ENCODE measurements at regions not wholly inside any gene's neighbourhood (a gene's known extent, or its start where the extent isn't known, plus 50 kb on each side); places are given as distances from the start of the nearest gene placed in this dataset.

GRCh38 chrX:10901290-10901633, 209.9 kb upstream of the HCCS start:
- BruUV-seq (replicated peaks), result no TSS peak
- ChIA-PET CTCF (no interaction called here), SMC1A (ENCODE audit: uncharacterized antibody, unreplicated experiment) (no interaction called here), POLR2A (no interaction called here), RAD21 (ENCODE audit: unreplicated experiment) (no interaction called here)
- no peaks in the 10 kb centered on the region for H4K20me1 ChIP-seq (ENCODE audit: control insufficient read depth, insufficient read depth)
- in situ Hi-C loops (cut with MboI), result no loop called here
- H3K4me2 ChIP-seq (ENCODE audit: control insufficient read depth, insufficient read depth), result no peak overlapping the region
- no peak overlapping the region for H2AFZ ChIP-seq (ENCODE audit: control insufficient read depth, low read depth, low read length)
- no peak for TF ChIP-seq ZBED1 (IDR thresholded peaks at IDR 0.05; ENCODE audit: borderline replicate concordance)
- TF ChIP-seq E2F4 (IDR thresholded peaks at IDR 0.05; ENCODE audit: low read depth, low read length), result no peak
- no peak for TF ChIP-seq IRF5 (IDR thresholded peaks at IDR 0.05; ENCODE audit: borderline replicate concordance)
- no peak for TF ChIP-seq STAT3 (IDR thresholded peaks at IDR 0.05; ENCODE audit: low read depth, low read length)
- TF ChIP-seq NBN (IDR thresholded peaks at IDR 0.05), result no peak
- no peak for TF ChIP-seq TCF12 (IDR thresholded peaks at IDR 0.05; ENCODE audit: low read depth, low read length)
- TF ChIP-seq ZZZ3 (IDR thresholded peaks at IDR 0.05; ENCODE audit: control insufficient read depth, insufficient read length, low read depth), result no peak
- no peak for TF ChIP-seq BMI1 (IDR thresholded peaks at IDR 0.05; ENCODE audit: borderline replicate concordance)
- no peak for TF ChIP-seq SKIL (IDR thresholded peaks at IDR 0.05; ENCODE audit: low read depth, poor library complexity, severe bottlenecking)
- no peak for TF ChIP-seq BHLHE40 (IDR thresholded peaks at IDR 0.05; ENCODE audit: borderline replicate concordance in 1 of 2, low read depth in 2 of 2, low read length in 1 of 2)
- TF ChIP-seq YY1 (IDR thresholded peaks at IDR 0.05; ENCODE audit: low read depth, low read length), result no peak
- no peak for TF ChIP-seq PAX8 (IDR thresholded peaks at IDR 0.05)
- no peak for TF ChIP-seq TCF7 (IDR thresholded peaks at IDR 0.05; ENCODE audit: borderline replicate concordance)
- no peak for TF ChIP-seq KAT2A (conservative IDR thresholded peaks at IDR 0.05; ENCODE audit: control insufficient read depth, low read depth, low read length)
- TF ChIP-seq RAD51 (IDR thresholded peaks at IDR 0.05), result no peak
- no peak for TF ChIP-seq MEF2B (IDR thresholded peaks at IDR 0.05; ENCODE audit: partially characterized antibody, poor library complexity, severe bottlenecking)
- no peaks in the 10 kb centered on the region for H3K4me1 ChIP-seq (ENCODE audit: control insufficient read depth, insufficient read depth, low read length)
- H3K4me3 ChIP-seq, result no peak overlapping the region
- WGBS (ENCODE audit: insufficient coverage, insufficient replicate concordance, low lambda C conversion rate, missing lambda C conversion rate), result 0% methylated on average over 1 of the region's 1 CpG
- ATAC-seq, result no peak
- no peaks in the 10 kb centered on the region for H3K79me2 ChIP-seq (ENCODE audit: control insufficient read depth, insufficient read depth, low read length)
- FAIRE-seq, result no peak
- H3K9me3 ChIP-seq (replicated peaks; ENCODE audit: control insufficient read depth, insufficient read depth, low read length), result no peaks in the 10 kb centered on the region
- DNase-seq (ENCODE audit: low read depth, low spot score), result no peak
- H3K27me3 ChIP-seq (replicated peaks in 1 of 2; ENCODE audit: control insufficient read depth in 2 of 2, insufficient read depth in 2 of 2, low read length in 1 of 2), result no peaks in the 10 kb centered on the region
- intact Hi-C loops (cut with micrococcal nuclease; ENCODE audit: unreplicated experiment), result no loop called here
- no peaks in the 10 kb centered on the region for H3K36me3 ChIP-seq (ENCODE audit: control insufficient read depth in 2 of 2, insufficient read depth in 2 of 2, low read length in 1 of 2)
- no peak overlapping the region for H3K9ac ChIP-seq (ENCODE audit: control insufficient read depth, insufficient read depth, low read length)
- no peak overlapping the region for H3K27ac ChIP-seq (ENCODE audit: control insufficient read depth, insufficient read depth)
